ENCODE measurements at regions not wholly inside any gene's neighbourhood (a gene's known extent, or its start where the extent isn't known, plus 50 kb on each side); places are given as distances from the start of the nearest gene placed in this dataset.
A peak's percentile ranks its signal among the peaks of the same experiment; 100 is the strongest.

DNA sequence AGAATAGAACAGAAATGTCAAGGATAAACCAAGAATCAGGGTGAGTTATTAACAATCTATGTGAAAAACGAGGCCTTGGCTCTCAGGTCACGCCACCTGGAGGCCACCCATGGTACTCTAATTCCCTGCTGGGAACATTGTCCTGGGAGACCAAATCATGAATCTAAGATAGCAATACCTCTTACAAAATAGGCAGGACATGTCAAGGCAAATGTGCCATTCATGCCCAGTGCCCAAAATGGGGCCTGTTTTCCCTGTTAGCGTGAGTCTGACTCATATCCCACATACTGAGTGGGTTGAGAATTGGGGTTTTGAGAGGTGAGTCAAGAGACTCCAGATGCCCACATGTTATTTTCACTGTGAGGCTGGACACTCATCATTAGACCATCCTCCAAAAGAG, 380.8 kb downstream of the HHIPL2 start:
- H3K4me3 Mint-ChIP-seq (ENCODE audit: unreplicated experiment): no peak overlapping the region
- H3K4me2 ChIP-seq (ENCODE audit: low read length): peak overlapping the region; percentile 47
- peak; percentile 92 for DNase-seq (ENCODE audit: low read depth)
- H2AFZ ChIP-seq (ENCODE audit: low read depth, low read length): no peak overlapping the region
- H3K4me1 ChIP-seq (ENCODE audit: insufficient read depth, low read length): peaks cover 15% of the 10 kb centered on the region
- no peaks in the 10 kb centered on the region for H3K36me3 ChIP-seq (ENCODE audit: insufficient read depth, low read length)
- peaks cover 19% of the 10 kb centered on the region for H3K4me1 Mint-ChIP-seq (ENCODE audit: low read depth, unreplicated experiment)
- no peaks in the 10 kb centered on the region for H4K20me1 ChIP-seq (ENCODE audit: insufficient read depth, low read length)
- H3K9me3 ChIP-seq (ENCODE audit: insufficient read depth, low read depth, low read length): peaks cover 6% of the 10 kb centered on the region
- no peaks in the 10 kb centered on the region for H3K27me3 Mint-ChIP-seq (ENCODE audit: low read depth, unreplicated experiment)
- no peak overlapping the region for H3K4me3 ChIP-seq (ENCODE audit: insufficient read depth, low read depth, low read length)
- peak overlapping the region; percentile 60 for H3K27ac ChIP-seq (ENCODE audit: low read depth, low read length)
- no peaks in the 10 kb centered on the region for H3K79me2 ChIP-seq (ENCODE audit: insufficient read depth, low read length)
- peak overlapping the region; percentile 89 for H3K27ac Mint-ChIP-seq (ENCODE audit: unreplicated experiment)
- H3K9me3 Mint-ChIP-seq (ENCODE audit: unreplicated experiment): peaks cover 12% of the 10 kb centered on the region
- peaks cover 6% of the 10 kb centered on the region for H3K36me3 Mint-ChIP-seq (ENCODE audit: low read depth, unreplicated experiment)
- no peaks in the 10 kb centered on the region for H3K27me3 ChIP-seq (ENCODE audit: insufficient read depth, low read length)
- FAIRE-seq: peak; percentile 90
- no peak overlapping the region for H3K9ac ChIP-seq (ENCODE audit: low read length)
- peak; percentile 66 for TF ChIP-seq CTCF (IDR thresholded peaks at IDR 0.05; ENCODE audit: insufficient read depth, low read depth, low read length)
- TF ChIP-seq EZH2 (IDR thresholded peaks at IDR 0.05; ENCODE audit: insufficient read depth, low read length): no peak

- Mint-ChIP-seq H3K4me3 (ENCODE audit: unreplicated experiment) (no peak overlapping the region), H3K36me3 (ENCODE audit: low read depth, unreplicated experiment) (peaks cover 6% of the 10 kb centered on the region), H3K27ac (ENCODE audit: unreplicated experiment) (no peak overlapping the region), H3K4me1 (ENCODE audit: low read depth, unreplicated experiment) (peaks cover 19% of the 10 kb centered on the region), H3K9me3 (ENCODE audit: unreplicated experiment) (peaks cover 8% of the 10 kb centered on the region), H3K27me3 (ENCODE audit: low read depth, unreplicated experiment) (no peaks in the 10 kb centered on the region)
- no peaks in the 10 kb centered on the region for H4K20me1 ChIP-seq (ENCODE audit: insufficient read depth, low read length)
- H3K27ac ChIP-seq (ENCODE audit: low read depth, low read length): no peak overlapping the region
- H3K36me3 ChIP-seq (ENCODE audit: insufficient read depth, low read length): no peaks in the 10 kb centered on the region
- DNase-seq (ENCODE audit: low read depth) (no peak), FAIRE-seq (no peak)
- H3K9ac ChIP-seq (ENCODE audit: low read length): no peak overlapping the region
- no peak overlapping the region for H2AFZ ChIP-seq (ENCODE audit: low read depth, low read length)
- no peak overlapping the region for H3K4me3 ChIP-seq (ENCODE audit: insufficient read depth, low read depth, low read length)
- H3K4me2 ChIP-seq (ENCODE audit: low read length): no peak overlapping the region
- peaks cover 6% of the 10 kb centered on the region for H3K9me3 ChIP-seq (ENCODE audit: insufficient read depth, low read depth, low read length)
- no peaks in the 10 kb centered on the region for H3K79me2 ChIP-seq (ENCODE audit: insufficient read depth, low read length)
- no peak for TF ChIP-seq EZH2 (IDR thresholded peaks at IDR 0.05; ENCODE audit: insufficient read depth, low read length)
- no peak for TF ChIP-seq CTCF (IDR thresholded peaks at IDR 0.05; ENCODE audit: insufficient read depth, low read depth, low read length)
- no peaks in the 10 kb centered on the region for H3K27me3 ChIP-seq (ENCODE audit: insufficient read depth, low read length)
- H3K4me1 ChIP-seq (ENCODE audit: insufficient read depth, low read length): peaks cover 15% of the 10 kb centered on the region
Measured at GRCh38 chr1:222165629-222166028, 382.3 kb downstream of the HHIPL2 start.

GRCh38 chr1:222163895-222164294, 384.0 kb downstream of the HHIPL2 start:
- Mint-ChIP-seq H3K27me3 (ENCODE audit: low read depth, unreplicated experiment) (no peaks in the 10 kb centered on the region), H3K9me3 (ENCODE audit: unreplicated experiment) (peaks cover 2% of the 10 kb centered on the region), H3K36me3 (ENCODE audit: low read depth, unreplicated experiment) (no peaks in the 10 kb centered on the region), H3K4me3 (ENCODE audit: unreplicated experiment) (no peak overlapping the region), H3K4me1 (ENCODE audit: low read depth, unreplicated experiment) (peaks cover 19% of the 10 kb centered on the region), H3K27ac (ENCODE audit: unreplicated experiment) (no peak overlapping the region)
- H3K27ac ChIP-seq (ENCODE audit: low read depth, low read length): no peak overlapping the region
- no peak overlapping the region for H3K4me2 ChIP-seq (ENCODE audit: low read length)
- DNase-seq (ENCODE audit: low read depth): no peak
- no peak for FAIRE-seq
- no peaks in the 10 kb centered on the region for H3K36me3 ChIP-seq (ENCODE audit: insufficient read depth, low read length)
- no peak overlapping the region for H2AFZ ChIP-seq (ENCODE audit: low read depth, low read length)
- H3K4me3 ChIP-seq (ENCODE audit: insufficient read depth, low read depth, low read length): no peak overlapping the region
- no peaks in the 10 kb centered on the region for H3K79me2 ChIP-seq (ENCODE audit: insufficient read depth, low read length)
- H3K9ac ChIP-seq (ENCODE audit: low read length): no peak overlapping the region
- no peak for TF ChIP-seq CTCF (IDR thresholded peaks at IDR 0.05; ENCODE audit: insufficient read depth, low read depth, low read length)
- TF ChIP-seq EZH2 (IDR thresholded peaks at IDR 0.05; ENCODE audit: insufficient read depth, low read length): no peak
- H3K27me3 ChIP-seq (ENCODE audit: insufficient read depth, low read length): no peaks in the 10 kb centered on the region
- no peaks in the 10 kb centered on the region for H4K20me1 ChIP-seq (ENCODE audit: insufficient read depth, low read length)
- peaks cover 15% of the 10 kb centered on the region for H3K4me1 ChIP-seq (ENCODE audit: insufficient read depth, low read length)
- no peaks in the 10 kb centered on the region for H3K9me3 ChIP-seq (ENCODE audit: insufficient read depth, low read depth, low read length)
